ENCODE measurements at regions not wholly inside any gene's neighbourhood (a gene's known extent, or its start where the extent isn't known, plus 50 kb on each side); places are given as distances from the start of the nearest gene placed in this dataset.

GRCh38 chr12:91388573-91388972, 206.0 kb upstream of the DCN start:
- TF ChIP-seq CTCF (IDR thresholded peaks at IDR 0.05) (no peak), EZH2 (IDR thresholded peaks at IDR 0.05; ENCODE audit: borderline replicate concordance, insufficient read depth, low read depth, low read length, poor library complexity, severe bottlenecking) (no peak)
